ENCODE measurements at regions not wholly inside any gene's neighbourhood (a gene's known extent, or its start where the extent isn't known, plus 50 kb on each side); places are given as distances from the start of the nearest gene placed in this dataset.

DNA sequence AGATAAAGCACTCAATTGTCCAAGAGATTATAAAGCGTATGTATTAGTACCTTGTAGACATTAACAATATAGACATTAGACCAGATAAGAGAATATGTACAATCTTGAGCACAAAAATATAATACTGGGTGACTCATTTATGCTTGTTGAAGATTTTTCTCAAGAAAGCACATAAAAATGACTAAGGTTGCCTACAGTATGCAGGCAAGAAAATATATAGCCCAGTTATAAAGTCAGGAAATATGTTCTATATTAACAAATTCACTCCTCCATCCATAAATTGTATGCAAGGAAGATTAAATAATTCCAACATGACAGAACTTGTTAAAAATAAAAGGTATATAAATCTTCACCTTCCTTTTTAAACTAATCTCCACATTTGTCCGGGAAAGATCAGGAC is 356.4 kb upstream of the SLC39A10 start:
- Histone ChIP-seq H3K9me2 (replicated peaks; ENCODE audit: insufficient read depth, low read length) (no peaks in the 10 kb centered on the region), H3K4me1 (ENCODE audit: low read length) (no peaks in the 10 kb centered on the region), H4K20me1 (ENCODE audit: insufficient read depth, low read length) (no peaks in the 10 kb centered on the region), H3K27me3 (replicated peaks; ENCODE audit: insufficient read depth, low read length) (no peaks in the 10 kb centered on the region), H2AFZ (ENCODE audit: low read length) (no peak overlapping the region), H3K4me3 (ENCODE audit: low read length) (no peak overlapping the region), H3K79me2 (ENCODE audit: low read length) (no peaks in the 10 kb centered on the region), H3F3A (ENCODE audit: insufficient read depth, low read length) (no peaks in the 10 kb centered on the region), H3K36me3 (replicated peaks; ENCODE audit: insufficient read depth, low read length) (no peaks in the 10 kb centered on the region), H3K9me3 (replicated peaks; ENCODE audit: insufficient read depth, low read length) (no peaks in the 10 kb centered on the region), H3K9ac (ENCODE audit: low read length) (no peak overlapping the region), H3K27ac (ENCODE audit: low read length) (no peak overlapping the region), H3K4me2 (ENCODE audit: low read depth, low read length) (no peak overlapping the region)
- no peak for DNase-seq
- TF ChIP-seq, protein P1, sequence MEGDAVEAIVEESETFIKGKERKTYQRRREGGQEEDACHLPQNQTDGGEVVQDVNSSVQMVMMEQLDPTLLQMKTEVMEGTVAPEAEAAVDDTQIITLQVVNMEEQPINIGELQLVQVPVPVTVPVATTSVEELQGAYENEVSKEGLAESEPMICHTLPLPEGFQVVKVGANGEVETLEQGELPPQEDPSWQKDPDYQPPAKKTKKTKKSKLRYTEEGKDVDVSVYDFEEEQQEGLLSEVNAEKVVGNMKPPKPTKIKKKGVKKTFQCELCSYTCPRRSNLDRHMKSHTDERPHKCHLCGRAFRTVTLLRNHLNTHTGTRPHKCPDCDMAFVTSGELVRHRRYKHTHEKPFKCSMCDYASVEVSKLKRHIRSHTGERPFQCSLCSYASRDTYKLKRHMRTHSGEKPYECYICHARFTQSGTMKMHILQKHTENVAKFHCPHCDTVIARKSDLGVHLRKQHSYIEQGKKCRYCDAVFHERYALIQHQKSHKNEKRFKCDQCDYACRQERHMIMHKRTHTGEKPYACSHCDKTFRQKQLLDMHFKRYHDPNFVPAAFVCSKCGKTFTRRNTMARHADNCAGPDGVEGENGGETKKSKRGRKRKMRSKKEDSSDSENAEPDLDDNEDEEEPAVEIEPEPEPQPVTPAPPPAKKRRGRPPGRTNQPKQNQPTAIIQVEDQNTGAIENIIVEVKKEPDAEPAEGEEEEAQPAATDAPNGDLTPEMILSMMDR (IDR thresholded peaks at IDR 0.05; ENCODE audit: low read length) = no peak
- TF ChIP-seq EZH2 (optimal IDR thresholded peaks at IDR 0.05; ENCODE audit: low read depth, low read length) (no peak), EZH2phosphoT487 (IDR thresholded peaks at IDR 0.05; ENCODE audit: low read length) (no peak)

DNA sequence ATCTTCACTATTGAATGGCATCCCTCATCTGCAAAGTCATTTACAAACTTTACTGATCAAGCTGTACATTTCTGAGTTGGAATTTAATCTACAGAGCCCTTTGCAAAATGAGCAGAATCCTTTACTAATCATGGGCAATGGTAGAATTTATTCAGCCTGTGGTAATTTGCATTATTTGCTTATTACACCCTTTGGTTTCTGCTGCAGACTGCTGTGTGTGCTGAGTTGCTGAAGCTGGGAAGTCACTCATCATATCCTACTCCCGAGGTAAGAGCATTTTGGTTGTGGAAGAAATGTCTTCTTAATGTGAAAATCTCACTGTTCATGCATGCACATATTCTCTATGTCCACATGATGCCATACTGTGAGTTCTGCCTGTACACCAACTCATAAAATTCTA is 357.4 kb upstream of the SLC39A10 start:
- no peaks in the 10 kb centered on the region for H3K9me3 ChIP-seq (replicated peaks; ENCODE audit: insufficient read depth, low read length)
- no peaks in the 10 kb centered on the region for H3K9me2 ChIP-seq (replicated peaks; ENCODE audit: insufficient read depth, low read length)
- DNase-seq = no peak
- H2AFZ ChIP-seq (ENCODE audit: low read length) = no peak overlapping the region
- H3K27ac ChIP-seq (ENCODE audit: low read length) = no peak overlapping the region
- no peaks in the 10 kb centered on the region for H3F3A ChIP-seq (ENCODE audit: insufficient read depth, low read length)
- no peak for TF ChIP-seq EZH2phosphoT487 (IDR thresholded peaks at IDR 0.05; ENCODE audit: low read length)
- TF ChIP-seq EZH2 (optimal IDR thresholded peaks at IDR 0.05; ENCODE audit: low read depth, low read length) = no peak
- TF ChIP-seq, protein P1 (IDR thresholded peaks at IDR 0.05; ENCODE audit: low read length) = no peak
- H3K36me3 ChIP-seq (replicated peaks; ENCODE audit: insufficient read depth, low read length) = no peaks in the 10 kb centered on the region
- no peaks in the 10 kb centered on the region for H3K79me2 ChIP-seq (ENCODE audit: low read length)
- H4K20me1 ChIP-seq (ENCODE audit: insufficient read depth, low read length) = no peaks in the 10 kb centered on the region
- H3K4me2 ChIP-seq (ENCODE audit: low read depth, low read length) = no peak overlapping the region
- no peaks in the 10 kb centered on the region for H3K4me1 ChIP-seq (ENCODE audit: low read length)
- no peak overlapping the region for H3K9ac ChIP-seq (ENCODE audit: low read length)
- H3K4me3 ChIP-seq (ENCODE audit: low read length) = no peak overlapping the region
- H3K27me3 ChIP-seq (replicated peaks; ENCODE audit: insufficient read depth, low read length) = no peaks in the 10 kb centered on the region

DNA sequence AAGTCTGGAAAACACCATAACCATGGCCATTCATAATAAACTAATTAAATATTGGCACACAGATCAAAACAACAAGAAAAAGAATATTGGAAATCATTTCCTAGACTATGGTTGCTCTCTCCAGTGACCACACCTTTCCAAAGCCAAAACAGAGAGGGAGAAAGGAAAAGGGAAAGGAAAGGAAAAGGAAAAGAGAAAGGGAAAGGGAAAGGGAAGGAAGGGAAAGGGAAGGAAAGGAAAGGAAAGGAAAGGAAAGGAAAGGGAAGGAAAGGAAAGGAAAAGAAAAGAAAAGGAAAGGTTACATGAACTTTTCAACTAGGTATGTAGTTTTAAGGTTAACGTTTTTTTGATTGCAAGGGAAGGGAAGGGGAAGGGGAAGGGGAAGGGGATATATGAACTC is 360.5 kb upstream of the SLC39A10 start:
- Histone ChIP-seq H3F3A (ENCODE audit: insufficient read depth, low read length) (no peaks in the 10 kb centered on the region), H3K27me3 (replicated peaks; ENCODE audit: insufficient read depth, low read length) (no peaks in the 10 kb centered on the region), H3K27ac (ENCODE audit: low read length) (no peak overlapping the region), H3K9me3 (replicated peaks; ENCODE audit: insufficient read depth, low read length) (no peaks in the 10 kb centered on the region), H3K4me2 (ENCODE audit: low read depth, low read length) (no peak overlapping the region), H3K36me3 (replicated peaks; ENCODE audit: insufficient read depth, low read length) (no peaks in the 10 kb centered on the region), H3K9me2 (replicated peaks; ENCODE audit: insufficient read depth, low read length) (no peaks in the 10 kb centered on the region), H3K4me3 (ENCODE audit: low read length) (no peak overlapping the region), H3K9ac (ENCODE audit: low read length) (no peak overlapping the region), H3K79me2 (ENCODE audit: low read length) (no peaks in the 10 kb centered on the region), H4K20me1 (ENCODE audit: insufficient read depth, low read length) (no peaks in the 10 kb centered on the region), H3K4me1 (ENCODE audit: low read length) (no peaks in the 10 kb centered on the region), H2AFZ (ENCODE audit: low read length) (no peak overlapping the region)
- TF ChIP-seq EZH2phosphoT487 (IDR thresholded peaks at IDR 0.05; ENCODE audit: low read length) (no peak), EZH2 (optimal IDR thresholded peaks at IDR 0.05; ENCODE audit: low read depth, low read length) (no peak)
- TF ChIP-seq, protein P1 (IDR thresholded peaks at IDR 0.05; ENCODE audit: low read length) = no peak
- DNase-seq = no peak
